Activated T-helper 2 cell treated with anti-CD3 and anti-CD28 coated beads, Interferon-gamma antibody, Interleukin-2, Interleukin-4, amounts not matched to agents 10 μg/mL and 5 μg/mL and 100 μg/mL, durations not matched to agents 14 hours and 24 hours and 36 hours (primary cell): ENCODE measurements at regions not wholly inside any gene's neighbourhood (a gene's known extent, or its start where the extent isn't known, plus 50 kb on each side); places are given as distances from the start of the nearest gene placed in this dataset.

ENCODE experiments used
- DNase-seq: peaks from one replicate; pipeline ENCODE4 v3.0.0; 2021; ENCODE audit warnings: low spot score
- H3K27ac Mint-ChIP-seq: one replicate; pipeline ENCODE4 v1.8.0; 2021; ENCODE audit warnings: mixed read lengths
- H3K27me3 Mint-ChIP-seq: one replicate; pipeline ENCODE4 v1.8.0; 2021; ENCODE audit warnings: low read depth, mixed read lengths
- H3K36me3 Mint-ChIP-seq: one replicate; pipeline ENCODE4 v1.8.0; 2021; ENCODE audit warnings: low read depth, mixed read lengths
- H3K4me1 Mint-ChIP-seq: one replicate; pipeline ENCODE4 v1.8.0; 2021; ENCODE audit warnings: low read depth, mixed read lengths
- H3K4me3 Mint-ChIP-seq: one replicate; pipeline ENCODE4 v1.8.0; 2021; ENCODE audit warnings: low read depth, mild to moderate bottlenecking, moderate library complexity, mixed read lengths
- H3K9me3 Mint-ChIP-seq: one replicate; pipeline ENCODE4 v1.8.0; 2021; ENCODE audit warnings: mixed read lengths
- intact Hi-C: fragments of 100-400 bp; cut with micrococcal nuclease; formaldehyde crosslinking; loops from one replicate; pipeline ENCODE4 v1.15.1; 2023

- Mint-ChIP-seq H3K9me3 (no peaks in the 10 kb centered on the region), H3K27me3 (peaks cover 2% of the 10 kb centered on the region), H3K4me3 (no peak overlapping the region), H3K36me3 (peaks cover 2% of the 10 kb centered on the region), H3K4me1 (peaks cover 41% of the 10 kb centered on the region), H3K27ac (no peak overlapping the region)
- intact Hi-C loops: loop anchor here (5.0 to 10.0 kb wide), 3 partner anchors 216 to 276 kb away; partner anchors contain the start of gene SRSF8
- no peak for DNase-seq
Observed at GRCh38 chr11:95341221-95341620, 110.2 kb upstream of the SESN3 start.

- H3K27ac Mint-ChIP-seq: no peak overlapping the region
- DNase-seq: no peak
- no peaks in the 10 kb centered on the region for H3K9me3 Mint-ChIP-seq
- H3K4me3 Mint-ChIP-seq: no peak overlapping the region
- peaks cover 2% of the 10 kb centered on the region for H3K36me3 Mint-ChIP-seq
- intact Hi-C loops: loop anchor here (5.0 kb wide), 4 partner anchors 42 to 363 kb away; no protein-coding TSS in a partner anchor
- peaks cover 29% of the 10 kb centered on the region for H3K4me1 Mint-ChIP-seq
- peaks cover 2% of the 10 kb centered on the region for H3K27me3 Mint-ChIP-seq
Observed at GRCh38 chr11:95339086-95339901, 108.3 kb upstream of the SESN3 start.

- no peak overlapping the region for H3K27ac Mint-ChIP-seq
- intact Hi-C loops: loop anchor here (5.0 kb wide), 4 partner anchors 41 to 364 kb away; no protein-coding TSS in a partner anchor
Observed at GRCh38 chr11:95338430-95338991, 107.5 kb upstream of the SESN3 start.

GRCh38 chr11:95337972-95338429, 107.0 kb upstream of the SESN3 start:
- Mint-ChIP-seq H3K4me1 (peaks cover 21% of the 10 kb centered on the region), H3K27ac (no peak overlapping the region), H3K9me3 (no peaks in the 10 kb centered on the region), H3K36me3 (no peaks in the 10 kb centered on the region), H3K27me3 (peaks cover 2% of the 10 kb centered on the region), H3K4me3 (no peak overlapping the region)
- intact Hi-C loops: loop anchor here (2.0 to 5.0 kb wide), 5 partner anchors 15 to 364 kb away; no protein-coding TSS in a partner anchor
- DNase-seq: no peak

More at GRCh38 chr11:95338430-95338991, 107.5 kb upstream of the SESN3 start:
- Mint-ChIP-seq H3K9me3 (no peaks in the 10 kb centered on the region), H3K4me1 (peaks cover 26% of the 10 kb centered on the region), H3K27me3 (peaks cover 2% of the 10 kb centered on the region), H3K4me3 (no peak overlapping the region), H3K36me3 (peaks cover 1% of the 10 kb centered on the region)
- no peak for DNase-seq

- intact Hi-C loops: loop anchor here (2.0 to 5.0 kb wide), 5 partner anchors 15 to 365 kb away; no protein-coding TSS in a partner anchor
- Mint-ChIP-seq H3K27ac (no peak overlapping the region), H3K4me1 (peaks cover 15% of the 10 kb centered on the region), H3K36me3 (no peaks in the 10 kb centered on the region), H3K4me3 (no peak overlapping the region), H3K27me3 (peaks cover 2% of the 10 kb centered on the region), H3K9me3 (no peaks in the 10 kb centered on the region)
- DNase-seq: peak; percentile 46
Observed at GRCh38 chr11:95337175-95337957, 106.4 kb upstream of the SESN3 start.

- no peak for DNase-seq
- Mint-ChIP-seq H3K36me3 (no peaks in the 10 kb centered on the region), H3K9me3 (no peaks in the 10 kb centered on the region), H3K4me1 (peaks cover 13% of the 10 kb centered on the region), H3K27ac (no peak overlapping the region), H3K4me3 (no peak overlapping the region), H3K27me3 (no peaks in the 10 kb centered on the region)
- intact Hi-C loops: loop anchor here (2.0 to 5.0 kb wide), 5 partner anchors 13 to 366 kb away; no protein-coding TSS in a partner anchor
Observed at GRCh38 chr11:95335989-95336388, 105.0 kb upstream of the SESN3 start.

- Mint-ChIP-seq H3K27ac (no peak overlapping the region), H3K4me3 (no peak overlapping the region), H3K36me3 (no peaks in the 10 kb centered on the region), H3K9me3 (no peaks in the 10 kb centered on the region), H3K4me1 (peaks cover 9% of the 10 kb centered on the region), H3K27me3 (peaks cover 3% of the 10 kb centered on the region)
- intact Hi-C loops: no loop called here
- DNase-seq: no peak
Observed at GRCh38 chr11:95331161-95331560, 100.2 kb upstream of the SESN3 start.

GRCh38 chr11:95330302-95330701, 99.3 kb upstream of the SESN3 start:
- H3K27ac Mint-ChIP-seq: no peak overlapping the region
- intact Hi-C loops: no loop called here
- H3K9me3 Mint-ChIP-seq: no peaks in the 10 kb centered on the region
- peaks cover 10% of the 10 kb centered on the region for H3K4me1 Mint-ChIP-seq
- no peak overlapping the region for H3K4me3 Mint-ChIP-seq
- H3K36me3 Mint-ChIP-seq: no peaks in the 10 kb centered on the region
- DNase-seq: no peak
- peaks cover 5% of the 10 kb centered on the region for H3K27me3 Mint-ChIP-seq

GRCh38 chr11:95327273-95327948, 96.4 kb upstream of the SESN3 start:
- no peak for DNase-seq
- Mint-ChIP-seq H3K27me3 (peaks cover 7% of the 10 kb centered on the region), H3K27ac (no peak overlapping the region), H3K4me3 (no peak overlapping the region), H3K4me1 (peaks cover 19% of the 10 kb centered on the region), H3K9me3 (no peaks in the 10 kb centered on the region), H3K36me3 (no peaks in the 10 kb centered on the region)
- intact Hi-C loops: no loop called here

- H3K4me1 Mint-ChIP-seq: peaks cover 21% of the 10 kb centered on the region
- H3K27ac Mint-ChIP-seq: no peak overlapping the region
- no peaks in the 10 kb centered on the region for H3K36me3 Mint-ChIP-seq
- no peak overlapping the region for H3K4me3 Mint-ChIP-seq
- no peak for DNase-seq
- no peaks in the 10 kb centered on the region for H3K9me3 Mint-ChIP-seq
- peaks cover 8% of the 10 kb centered on the region for H3K27me3 Mint-ChIP-seq
- intact Hi-C loops: no loop called here
Observed at GRCh38 chr11:95325777-95326258, 94.8 kb upstream of the SESN3 start.

GRCh38 chr11:95324826-95325225, 93.8 kb upstream of the SESN3 start:
- Mint-ChIP-seq H3K36me3 (no peaks in the 10 kb centered on the region), H3K9me3 (no peaks in the 10 kb centered on the region), H3K4me1 (peaks cover 19% of the 10 kb centered on the region), H3K4me3 (no peak overlapping the region), H3K27me3 (peaks cover 6% of the 10 kb centered on the region), H3K27ac (no peak overlapping the region)
- intact Hi-C loops: no loop called here
- no peak for DNase-seq

GRCh38 chr11:95322539-95322938, 91.5 kb upstream of the SESN3 start:
- H3K36me3 Mint-ChIP-seq: no peaks in the 10 kb centered on the region
- intact Hi-C loops: loop anchor here (2.0 kb wide), 1 partner anchor 14 kb away; no protein-coding TSS in a partner anchor

More at GRCh38 chr11:95322539-95322938, 91.5 kb upstream of the SESN3 start:
- Mint-ChIP-seq H3K27ac (peak overlapping the region; percentile 36), H3K9me3 (no peaks in the 10 kb centered on the region), H3K4me1 (peaks cover 15% of the 10 kb centered on the region), H3K27me3 (peaks cover 7% of the 10 kb centered on the region), H3K4me3 (no peak overlapping the region)
- DNase-seq: no peak
